ENCODE measurements at regions not wholly inside any gene's neighbourhood (a gene's known extent, or its start where the extent isn't known, plus 50 kb on each side); places are given as distances from the start of the nearest gene placed in this dataset.

GRCh38 chr2:238697193-238698071 lies 150.5 kb upstream of the TWIST2 start:
- DNase-seq (no peak), ATAC-seq (ENCODE audit: low read depth in 2 of 2) (no peak)
- Mint-ChIP-seq H3K4me1 (peaks cover 0 to 4% (median 0%) of the 10 kb centered on the region in 3 donors), H3K36me3 (no peaks in the 10 kb centered on the region), H3K9me3 (peaks cover 0 to 2% (median 0%) of the 10 kb centered on the region in 7 donors), H3K27me3 (no peaks in the 10 kb centered on the region), H3K27ac (no peak overlapping the region), H3K4me3 (peak overlapping the region in 1 of 8 donors; percentile 22)

GRCh38 chr2:238698072-238698352 lies 149.9 kb upstream of the TWIST2 start:
- Mint-ChIP-seq H3K9me3 (peaks cover 0 to 3% (median 0%) of the 10 kb centered on the region in 7 donors), H3K36me3 (no peaks in the 10 kb centered on the region), H3K4me3 (no peak overlapping the region), H3K27ac (no peak overlapping the region), H3K4me1 (peaks cover 0 to 4% (median 4%) of the 10 kb centered on the region in 3 donors), H3K27me3 (no peaks in the 10 kb centered on the region)
- DNase-seq (no peak), ATAC-seq (ENCODE audit: low read depth in 2 of 2) (no peak)

- Mint-ChIP-seq H3K36me3 (no peaks in the 10 kb centered on the region), H3K9me3 (peaks cover 0 to 4% (median 0%) of the 10 kb centered on the region in 7 donors), H3K4me1 (peaks cover 0 to 4% (median 4%) of the 10 kb centered on the region in 3 donors), H3K27ac (no peak overlapping the region), H3K4me3 (no peak overlapping the region), H3K27me3 (no peaks in the 10 kb centered on the region)
- ATAC-seq (ENCODE audit: low read depth in 2 of 2) (no peak), DNase-seq (no peak)
Measured at GRCh38 chr2:238698451-238699306, 149.2 kb upstream of the TWIST2 start.

DNA sequence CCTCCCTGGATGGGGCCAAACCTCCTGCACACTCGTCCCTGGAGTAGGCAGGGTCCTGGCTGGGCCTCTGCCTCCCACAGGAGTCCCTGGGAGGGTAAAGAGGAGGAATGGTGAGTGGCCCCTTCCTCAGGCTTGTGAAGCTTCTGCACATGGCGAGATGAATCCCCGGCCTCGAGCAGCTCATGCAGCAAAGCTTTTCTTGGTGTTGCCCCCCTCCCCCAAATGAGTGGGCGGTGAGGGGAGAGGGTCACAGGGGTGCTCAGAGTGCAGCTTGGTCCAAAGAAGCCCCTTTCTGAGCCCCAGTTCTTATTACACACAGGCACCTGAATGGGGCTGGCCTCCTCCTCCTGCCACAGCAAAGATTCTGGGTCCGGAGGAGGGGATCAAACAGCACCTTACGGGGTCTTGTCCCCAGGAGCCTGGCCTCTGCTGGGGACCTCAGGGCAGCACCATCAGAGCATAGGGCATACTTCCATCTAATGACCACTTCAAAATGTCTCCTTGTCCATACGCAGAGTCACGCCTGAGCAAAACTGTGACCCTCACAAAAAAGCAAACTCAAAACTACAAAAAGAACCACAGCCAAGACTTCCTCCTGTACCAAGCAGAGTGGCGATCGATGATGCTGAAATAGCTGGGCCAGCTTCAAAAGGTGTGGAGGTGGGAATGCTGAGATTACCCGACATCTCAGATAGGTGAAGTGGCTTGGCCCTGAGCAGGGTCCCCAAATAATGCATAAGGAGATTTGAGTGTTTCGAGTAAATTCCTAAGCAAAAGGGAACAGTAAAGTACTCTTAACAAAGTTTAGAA lies 148.4 kb upstream of the TWIST2 start:
- ATAC-seq (ENCODE audit: low read depth in 2 of 2) (no peak), DNase-seq (no peak)
- Mint-ChIP-seq H3K4me1 (peaks cover 0 to 4% (median 4%) of the 10 kb centered on the region in 3 donors), H3K36me3 (no peaks in the 10 kb centered on the region), H3K4me3 (no peak overlapping the region), H3K27me3 (no peaks in the 10 kb centered on the region), H3K9me3 (peaks cover 0 to 4% (median 0%) of the 10 kb centered on the region in 7 donors), H3K27ac (no peak overlapping the region)

GRCh38 chr2:238700117-238700457 lies 147.8 kb upstream of the TWIST2 start:
- Mint-ChIP-seq H3K27ac (no peak overlapping the region), H3K4me1 (peaks cover 0 to 4% (median 4%) of the 10 kb centered on the region in 3 donors), H3K36me3 (no peaks in the 10 kb centered on the region), H3K4me3 (no peak overlapping the region), H3K9me3 (peaks cover 0 to 4% (median 0%) of the 10 kb centered on the region in 7 donors), H3K27me3 (no peaks in the 10 kb centered on the region)
- DNase-seq (no peak), ATAC-seq (ENCODE audit: low read depth in 2 of 2) (no peak)

- peaks cover 0 to 4% (median 4%) of the 10 kb centered on the region in 3 donors for H3K4me1 Mint-ChIP-seq
- H3K27me3 Mint-ChIP-seq, result no peaks in the 10 kb centered on the region
- ATAC-seq (ENCODE audit: low read depth in 2 of 2) (no peak), DNase-seq (no peak)
- no peak overlapping the region for H3K27ac Mint-ChIP-seq
- H3K4me3 Mint-ChIP-seq, result no peak overlapping the region
- H3K36me3 Mint-ChIP-seq, result no peaks in the 10 kb centered on the region
- H3K9me3 Mint-ChIP-seq, result peaks cover 0 to 4% (median 0%) of the 10 kb centered on the region in 7 donors
Measured at GRCh38 chr2:238700506-238701340, 147.2 kb upstream of the TWIST2 start.

DNA sequence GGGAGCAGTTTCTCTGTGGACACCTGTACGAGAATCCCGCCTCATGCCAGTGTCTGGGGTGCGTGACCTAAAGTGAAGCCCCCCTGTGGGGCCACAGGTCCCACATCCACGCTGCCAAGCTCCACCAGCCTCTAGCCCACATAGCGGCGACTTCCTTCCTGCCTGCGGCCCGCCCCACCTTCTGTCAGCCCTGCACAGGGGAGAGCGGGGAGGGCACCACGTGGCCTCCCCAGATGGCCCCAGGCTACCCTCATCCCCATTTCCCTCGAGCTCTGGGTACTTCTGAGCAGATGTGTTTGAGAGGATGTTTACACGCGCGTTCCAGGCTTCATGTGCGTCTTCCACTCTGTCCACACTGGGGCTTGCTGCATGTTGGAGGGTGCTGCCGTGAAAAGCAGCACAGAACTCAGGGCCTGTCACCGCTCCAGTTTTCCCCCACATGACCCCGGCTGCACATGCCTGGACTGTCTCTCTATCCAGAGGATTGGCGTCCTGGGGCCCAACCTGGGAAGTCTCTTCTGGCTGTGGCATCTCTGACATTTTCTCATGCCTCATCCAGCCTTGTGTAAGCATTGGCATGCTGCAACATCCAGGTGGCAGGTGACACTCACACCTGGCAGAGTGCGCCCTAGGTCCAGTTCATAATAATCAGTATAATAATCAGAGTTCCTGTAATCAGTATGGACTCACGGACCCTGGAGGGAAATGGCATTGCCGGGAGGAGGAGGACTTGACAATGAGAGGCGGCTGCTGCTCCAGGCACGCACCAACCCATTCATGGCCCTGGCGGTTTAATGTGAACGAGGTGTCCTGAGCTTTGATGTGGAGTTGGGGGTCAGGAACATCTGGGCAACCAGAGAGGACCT lies 146.3 kb upstream of the TWIST2 start:
- Mint-ChIP-seq H3K9me3 (peaks cover 0 to 4% (median 0%) of the 10 kb centered on the region in 7 donors), H3K36me3 (no peaks in the 10 kb centered on the region), H3K27ac (peak overlapping the region in 1 of 6 donors; percentile 52), H3K4me1 (peaks cover 0 to 4% (median 4%) of the 10 kb centered on the region in 3 donors), H3K4me3 (no peak overlapping the region), H3K27me3 (no peaks in the 10 kb centered on the region)
- DNase-seq (no peak), ATAC-seq (ENCODE audit: low read depth in 2 of 2) (no peak)

DNA sequence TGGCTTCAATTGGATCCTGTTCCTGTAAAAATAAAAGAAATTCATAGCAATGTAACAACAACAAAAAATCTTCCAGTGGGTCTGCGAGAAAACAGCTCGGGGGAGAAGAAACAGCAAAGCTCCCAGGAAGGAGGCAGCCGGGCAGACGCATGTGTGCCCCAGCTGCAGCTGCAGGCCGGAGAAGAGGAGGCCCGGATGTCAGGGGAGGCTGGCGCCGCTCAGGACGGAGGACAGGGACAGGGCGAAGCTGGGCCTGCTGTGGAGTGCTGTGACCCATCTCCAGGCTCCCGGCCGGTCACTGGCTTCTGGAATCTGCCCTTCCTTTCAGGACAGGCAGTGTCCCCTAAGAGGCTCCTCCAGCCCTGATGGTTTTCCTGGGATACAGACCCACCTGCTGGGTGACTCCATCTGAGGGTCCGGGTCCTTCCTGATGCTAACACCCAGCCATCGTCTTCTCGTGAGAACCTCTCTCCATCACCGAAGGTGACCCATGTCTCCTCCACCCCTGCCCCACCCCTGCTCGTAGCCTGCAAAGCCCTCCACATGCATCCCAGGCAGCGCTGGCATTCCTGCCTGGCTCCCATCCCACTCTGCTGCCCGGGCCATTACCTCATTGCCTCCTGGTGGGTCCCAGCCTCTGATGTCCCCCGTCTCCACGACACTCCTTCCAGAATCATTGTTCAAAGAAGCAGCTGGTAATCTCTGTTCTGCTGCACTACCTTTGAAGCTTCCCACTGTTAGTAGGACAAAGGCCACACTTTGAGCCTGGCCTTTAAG lies 145.4 kb upstream of the TWIST2 start:
- H3K4me1 Mint-ChIP-seq, result peaks cover 0 to 4% (median 4%) of the 10 kb centered on the region in 3 donors
- no peak for ATAC-seq (ENCODE audit: low read depth in 2 of 2)
- peak overlapping the region in 2 of 6 donors; percentile 31 to 39 for H3K27ac Mint-ChIP-seq
- H3K4me3 Mint-ChIP-seq, result no peak overlapping the region
- H3K27me3 Mint-ChIP-seq, result no peaks in the 10 kb centered on the region
- DNase-seq, result no peak
- H3K9me3 Mint-ChIP-seq, result peaks cover 0 to 4% (median 0%) of the 10 kb centered on the region in 7 donors
- no peaks in the 10 kb centered on the region for H3K36me3 Mint-ChIP-seq

- H3K4me3 Mint-ChIP-seq, result no peak overlapping the region
- H3K27ac Mint-ChIP-seq, result peak overlapping the region in 1 of 6 donors; percentile 31
- H3K9me3 Mint-ChIP-seq, result peaks cover 0 to 4% (median 0%) of the 10 kb centered on the region in 7 donors
- ATAC-seq (ENCODE audit: low read depth in 2 of 2) (no peak), DNase-seq (no peak)
- no peaks in the 10 kb centered on the region for H3K27me3 Mint-ChIP-seq
- peaks cover 0 to 4% (median 4%) of the 10 kb centered on the region in 3 donors for H3K4me1 Mint-ChIP-seq
- no peaks in the 10 kb centered on the region for H3K36me3 Mint-ChIP-seq
Measured at GRCh38 chr2:238703053-238703415, 144.9 kb upstream of the TWIST2 start.

GRCh38 chr2:238703436-238703835 lies 144.4 kb upstream of the TWIST2 start:
- Mint-ChIP-seq H3K36me3 (no peaks in the 10 kb centered on the region), H3K27ac (peak overlapping the region in 1 of 6 donors; percentile 65)

DNA sequence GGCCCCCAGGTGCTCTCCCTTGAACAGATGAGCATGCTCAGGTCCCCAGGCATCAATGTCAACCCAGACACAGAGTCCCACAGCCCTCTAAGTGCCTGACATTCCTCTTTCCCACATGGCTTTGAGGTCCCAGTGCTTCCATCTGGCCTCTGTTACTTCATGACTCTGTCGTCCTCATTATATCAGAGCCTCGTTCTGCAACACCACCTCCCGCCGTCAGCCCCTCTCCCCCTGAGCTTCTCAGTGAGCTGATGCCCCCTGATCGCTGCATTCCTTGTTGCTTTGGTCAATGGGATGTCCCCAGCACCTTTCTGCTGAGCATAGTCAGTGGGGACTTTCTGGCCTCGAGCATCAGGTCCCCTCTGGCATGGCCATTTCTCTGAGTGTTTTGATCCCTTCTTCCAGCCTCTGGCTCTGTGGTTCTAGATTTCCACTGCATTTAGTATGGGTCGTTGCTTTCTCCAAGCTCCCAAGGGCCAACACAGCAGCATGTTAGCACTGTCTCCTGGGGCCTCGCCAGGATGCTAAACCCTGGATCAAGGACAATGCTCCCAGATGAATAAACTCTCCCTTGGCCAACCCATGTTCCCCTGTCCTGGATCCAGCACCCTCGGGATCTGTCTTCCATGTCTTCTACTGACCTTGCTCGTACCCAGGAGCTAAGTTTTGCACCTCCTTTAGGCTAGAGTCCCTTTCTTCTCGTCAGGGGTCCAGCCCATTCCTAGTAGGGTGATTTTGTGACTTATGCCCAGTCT lies 143.2 kb upstream of the TWIST2 start:
- Mint-ChIP-seq H3K27me3 (peaks cover 0 to 8% (median 7%) of the 10 kb centered on the region in 3 donors), H3K36me3 (no peaks in the 10 kb centered on the region), H3K9me3 (peaks cover 0 to 4% (median 0%) of the 10 kb centered on the region in 7 donors), H3K4me1 (peaks cover 0 to 4% (median 4%) of the 10 kb centered on the region in 3 donors), H3K4me3 (peak overlapping the region in 1 of 8 donors; percentile 26), H3K27ac (no peak overlapping the region)
- DNase-seq (no peak), ATAC-seq (ENCODE audit: low read depth in 2 of 2) (no peak)

More at GRCh38 chr2:238703436-238703835, 144.4 kb upstream of the TWIST2 start:
- H3K9me3 Mint-ChIP-seq, result peaks cover 0 to 4% (median 0%) of the 10 kb centered on the region in 7 donors
- ATAC-seq (ENCODE audit: low read depth in 2 of 2), result no peak
- H3K4me1 Mint-ChIP-seq, result peaks cover 0 to 4% (median 4%) of the 10 kb centered on the region in 3 donors
- H3K27me3 Mint-ChIP-seq, result peaks cover 0 to 1% (median under 1%) of the 10 kb centered on the region in 3 donors
- no peak for DNase-seq
- H3K4me3 Mint-ChIP-seq, result no peak overlapping the region

All from naive B cell (primary cell).